Neural cell (in vitro differentiated cells): ENCODE measurements at regions not wholly inside any gene's neighbourhood (a gene's known extent, or its start where the extent isn't known, plus 50 kb on each side); places are given as distances from the start of the nearest gene placed in this dataset.

Experiments used
- EZH2 ChIP-seq: fragments of 200-600, 300-800 bp; shearing (Covaris generic), sonication (generic); IDR thresholded peaks from 2 replicates; pipeline ENCODE4 v1.6.1; 2014; ENCODE audit warnings: antibody characterized with exemption, low read length, borderline replicate concordance, mild to moderate bottlenecking; ENCODE audit not compliant: insufficient read depth, poor library complexity, severe bottlenecking
- RAD21 ChIP-seq: fragments of 450-650 bp; conservative IDR thresholded peaks from 2 replicates; pipeline ENCODE4 v1.6.1; 2014; ENCODE audit warnings: antibody characterized with exemption, mild to moderate bottlenecking, moderate library complexity
- TAF1 ChIP-seq: IDR thresholded peaks from 2 replicates; pipeline ENCODE4 v1.6.1; 2012; ENCODE audit warnings: low read depth
- TF ChIP-seq, protein P1 (sequence below): fragments of 450-650 bp; IDR thresholded peaks from 2 replicates; pipeline ENCODE4 v1.5.1; 2014; ENCODE audit warnings: antibody characterized with exemption, mild to moderate bottlenecking, moderate library complexity; ENCODE audit not compliant: poor library complexity, severe bottlenecking
- TF ChIP-seq, protein P2 (sequence below): IDR thresholded peaks from 2 replicates; pipeline ENCODE4 v1.6.1; 2012; ENCODE audit warnings: borderline replicate concordance

DNA sequence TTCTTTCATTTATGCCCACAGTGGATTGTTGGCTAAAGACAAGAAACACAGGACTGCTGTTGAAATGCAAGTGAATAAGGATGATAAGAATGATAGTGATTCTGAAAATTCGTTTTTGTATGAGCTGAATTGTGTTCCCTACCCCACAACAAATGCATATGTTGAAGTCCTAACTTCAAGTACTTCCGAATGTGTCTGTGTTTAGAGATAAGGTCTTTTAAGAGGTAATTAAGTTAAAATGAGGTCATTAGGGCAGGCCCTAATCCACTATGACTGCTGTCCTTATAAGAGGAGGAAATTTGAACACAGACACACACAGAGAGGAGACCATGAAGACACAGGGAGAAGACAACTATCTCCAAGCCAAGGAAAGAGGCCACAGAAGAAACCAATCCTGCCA, 126.6 kb upstream of the ACSL4 start:
- TF ChIP-seq, protein P1, sequence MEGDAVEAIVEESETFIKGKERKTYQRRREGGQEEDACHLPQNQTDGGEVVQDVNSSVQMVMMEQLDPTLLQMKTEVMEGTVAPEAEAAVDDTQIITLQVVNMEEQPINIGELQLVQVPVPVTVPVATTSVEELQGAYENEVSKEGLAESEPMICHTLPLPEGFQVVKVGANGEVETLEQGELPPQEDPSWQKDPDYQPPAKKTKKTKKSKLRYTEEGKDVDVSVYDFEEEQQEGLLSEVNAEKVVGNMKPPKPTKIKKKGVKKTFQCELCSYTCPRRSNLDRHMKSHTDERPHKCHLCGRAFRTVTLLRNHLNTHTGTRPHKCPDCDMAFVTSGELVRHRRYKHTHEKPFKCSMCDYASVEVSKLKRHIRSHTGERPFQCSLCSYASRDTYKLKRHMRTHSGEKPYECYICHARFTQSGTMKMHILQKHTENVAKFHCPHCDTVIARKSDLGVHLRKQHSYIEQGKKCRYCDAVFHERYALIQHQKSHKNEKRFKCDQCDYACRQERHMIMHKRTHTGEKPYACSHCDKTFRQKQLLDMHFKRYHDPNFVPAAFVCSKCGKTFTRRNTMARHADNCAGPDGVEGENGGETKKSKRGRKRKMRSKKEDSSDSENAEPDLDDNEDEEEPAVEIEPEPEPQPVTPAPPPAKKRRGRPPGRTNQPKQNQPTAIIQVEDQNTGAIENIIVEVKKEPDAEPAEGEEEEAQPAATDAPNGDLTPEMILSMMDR: no peak
- TF ChIP-seq, protein P2, sequence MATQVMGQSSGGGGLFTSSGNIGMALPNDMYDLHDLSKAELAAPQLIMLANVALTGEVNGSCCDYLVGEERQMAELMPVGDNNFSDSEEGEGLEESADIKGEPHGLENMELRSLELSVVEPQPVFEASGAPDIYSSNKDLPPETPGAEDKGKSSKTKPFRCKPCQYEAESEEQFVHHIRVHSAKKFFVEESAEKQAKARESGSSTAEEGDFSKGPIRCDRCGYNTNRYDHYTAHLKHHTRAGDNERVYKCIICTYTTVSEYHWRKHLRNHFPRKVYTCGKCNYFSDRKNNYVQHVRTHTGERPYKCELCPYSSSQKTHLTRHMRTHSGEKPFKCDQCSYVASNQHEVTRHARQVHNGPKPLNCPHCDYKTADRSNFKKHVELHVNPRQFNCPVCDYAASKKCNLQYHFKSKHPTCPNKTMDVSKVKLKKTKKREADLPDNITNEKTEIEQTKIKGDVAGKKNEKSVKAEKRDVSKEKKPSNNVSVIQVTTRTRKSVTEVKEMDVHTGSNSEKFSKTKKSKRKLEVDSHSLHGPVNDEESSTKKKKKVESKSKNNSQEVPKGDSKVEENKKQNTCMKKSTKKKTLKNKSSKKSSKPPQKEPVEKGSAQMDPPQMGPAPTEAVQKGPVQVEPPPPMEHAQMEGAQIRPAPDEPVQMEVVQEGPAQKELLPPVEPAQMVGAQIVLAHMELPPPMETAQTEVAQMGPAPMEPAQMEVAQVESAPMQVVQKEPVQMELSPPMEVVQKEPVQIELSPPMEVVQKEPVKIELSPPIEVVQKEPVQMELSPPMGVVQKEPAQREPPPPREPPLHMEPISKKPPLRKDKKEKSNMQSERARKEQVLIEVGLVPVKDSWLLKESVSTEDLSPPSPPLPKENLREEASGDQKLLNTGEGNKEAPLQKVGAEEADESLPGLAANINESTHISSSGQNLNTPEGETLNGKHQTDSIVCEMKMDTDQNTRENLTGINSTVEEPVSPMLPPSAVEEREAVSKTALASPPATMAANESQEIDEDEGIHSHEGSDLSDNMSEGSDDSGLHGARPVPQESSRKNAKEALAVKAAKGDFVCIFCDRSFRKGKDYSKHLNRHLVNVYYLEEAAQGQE: no peak
- no peak for TF ChIP-seq RAD21
- TF ChIP-seq TAF1: no peak
- TF ChIP-seq EZH2: no peak
